Testis (tissue), 2 donors: ENCODE measurements at regions not wholly inside any gene's neighbourhood (a gene's known extent, or its start where the extent isn't known, plus 50 kb on each side); places are given as distances from the start of the nearest gene placed in this dataset.

Source experiments
- DNase-seq: peaks from one replicate; pipeline ENCODE4 v3.0.0-alpha.2; 2019
- H3K27ac ChIP-seq, 2 donors: fragments of 200-600 bp; sonication (generic); one replicate each; pipeline ENCODE4 v1.5.1; 2019
- H3K27me3 ChIP-seq: fragments of 200-600 bp; sonication (generic); one replicate; pipeline ENCODE4 v1.5.1; 2019
- H3K36me3 ChIP-seq: fragments of 200-600 bp; sonication (generic); one replicate; pipeline ENCODE4 v1.5.1; 2017; ENCODE audit warnings: low read depth; ENCODE audit errors: missing control alignments
- H3K4me1 ChIP-seq: fragments of 200-600 bp; sonication (generic); one replicate; pipeline ENCODE4 v1.5.1; 2019
- H3K4me3 ChIP-seq, 2 donors: fragments of 200-600 bp; sonication (generic); one replicate each; pipeline ENCODE4 v1.5.1; 2017 to 2019
- H3K9me3 ChIP-seq: fragments of 200-600 bp; sonication (generic); one replicate; pipeline ENCODE4 v1.5.1; 2017
- CTCF ChIP-seq, 3 experiments: fragments of 450-650 bp in 2 of 3; fragments of 200-600 bp in 1 of 3; sonication (generic) in 1 of 3; IDR thresholded peaks; one replicate each; pipeline ENCODE4 v1.5.1; 2016 to 2019; ENCODE audit warnings: antibody characterized with exemption in 3 of 3, mild to moderate bottlenecking in 2 of 3, moderate library complexity in 1 of 3
- POLR2A ChIP-seq: fragments of 450-650 bp; IDR thresholded peaks from one replicate; pipeline ENCODE4 v1.6.1; 2017; ENCODE audit warnings: antibody characterized with exemption, mild to moderate bottlenecking, moderate library complexity
- WGBS, 2 donors: methylation state at CpG; one replicate each; pipeline ENCODE4 v1.1.5; 2018; 5-methylcytosine and 5-hydroxymethylcytosine counted together
- intact Hi-C: fragments of 100-400 bp; cut with DNase I; formaldehyde crosslinking; loops from one replicate; pipeline ENCODE4 v1.15.1; 2023; ENCODE audit warnings: low total_unique reads

GRCh38 chr20:22703843-22704242 lies 119.5 kb upstream of the FOXA2 start:
- H3K9me3 ChIP-seq = no peaks in the 10 kb centered on the region
- intact Hi-C loops = no loop called here
- H3K36me3 ChIP-seq = no peaks in the 10 kb centered on the region
- no peaks in the 10 kb centered on the region for H3K4me1 ChIP-seq
- no peaks in the 10 kb centered on the region for H3K27me3 ChIP-seq
- no peak overlapping the region for H3K27ac ChIP-seq
- DNase-seq = no peak
- TF ChIP-seq CTCF (IDR thresholded peaks at IDR 0.05) (no peak), POLR2A (no peak)
- H3K4me3 ChIP-seq = no peak overlapping the region

- TF ChIP-seq POLR2A = no peak
- no peak for TF ChIP-seq CTCF (IDR thresholded peaks at IDR 0.05)
- no peaks in the 10 kb centered on the region for H3K9me3 ChIP-seq
- WGBS, 2 donors = 90 to 92% methylated on average over 2 of the region's 2 CpGs
- no peaks in the 10 kb centered on the region for H3K27me3 ChIP-seq
- intact Hi-C loops = no loop called here
- no peaks in the 10 kb centered on the region for H3K4me1 ChIP-seq
- no peak for DNase-seq
- no peaks in the 10 kb centered on the region for H3K36me3 ChIP-seq
- no peak overlapping the region for H3K27ac ChIP-seq
- H3K4me3 ChIP-seq = no peak overlapping the region
Measured at GRCh38 chr20:22711971-22712755, 127.8 kb upstream of the FOXA2 start.

- WGBS, 2 donors = 33 to 38% methylated on average over 5 of the region's 5 CpGs
- peaks cover 7% of the 10 kb centered on the region for H3K4me1 ChIP-seq
- H3K9me3 ChIP-seq = no peaks in the 10 kb centered on the region
- no peak overlapping the region for H3K4me3 ChIP-seq
- no peaks in the 10 kb centered on the region for H3K27me3 ChIP-seq
- TF ChIP-seq POLR2A = no peak
- no peak for TF ChIP-seq CTCF (IDR thresholded peaks at IDR 0.05)
- H3K36me3 ChIP-seq = no peaks in the 10 kb centered on the region
- no peak for DNase-seq
- no peak overlapping the region for H3K27ac ChIP-seq
- intact Hi-C loops = no loop called here
Measured at GRCh38 chr20:22716821-22717351, 132.5 kb upstream of the FOXA2 start.

GRCh38 chr20:22717466-22717865 lies 133.1 kb upstream of the FOXA2 start:
- intact Hi-C loops = no loop called here
- H3K27me3 ChIP-seq = no peaks in the 10 kb centered on the region
- peaks cover 7% of the 10 kb centered on the region for H3K4me1 ChIP-seq
- H3K27ac ChIP-seq = no peak overlapping the region
- DNase-seq = no peak
- H3K4me3 ChIP-seq = no peak overlapping the region
- WGBS, 2 donors = 68 to 74% methylated on average over 4 of the region's 4 CpGs
- H3K36me3 ChIP-seq = no peaks in the 10 kb centered on the region
- no peak for TF ChIP-seq POLR2A
- no peak for TF ChIP-seq CTCF (IDR thresholded peaks at IDR 0.05)
- no peaks in the 10 kb centered on the region for H3K9me3 ChIP-seq

- Histone ChIP-seq H3K9me3 (no peaks in the 10 kb centered on the region), H3K27me3 (no peaks in the 10 kb centered on the region), H3K4me1 (peaks cover 7% of the 10 kb centered on the region), H3K36me3 (no peaks in the 10 kb centered on the region), H3K27ac (no peak overlapping the region), H3K4me3 (no peak overlapping the region)
- DNase-seq = no peak
- no peak for TF ChIP-seq POLR2A
- 35 to 47% methylated on average over 6 to 7 of the region's 7 CpGs for WGBS, 2 donors
- intact Hi-C loops = no loop called here
Measured at GRCh38 chr20:22719167-22719591, 134.8 kb upstream of the FOXA2 start.
